22Rv1 (cell line): ENCODE measurements at regions not wholly inside any gene's neighbourhood (a gene's known extent, or its start where the extent isn't known, plus 50 kb on each side); places are given as distances from the start of the nearest gene placed in this dataset.
"Not testable (repeated sequence)": the region's sequence is repeated elsewhere in the genome, so short reads cannot be mapped to it uniquely, and the experiment has no call there.

Experiments
- H3K27ac ChIP-seq: fragments of 450-650 bp; 2 replicates; pipeline ENCODE4 v1.5.1; 2017
- ZFX ChIP-seq: fragments of 450-650 bp; IDR thresholded peaks from 2 replicates; pipeline ENCODE4 v1.6.1; 2017; ENCODE audit warnings: antibody characterized with exemption, borderline replicate concordance
- TF ChIP-seq, protein P1 (sequence below): fragments of 450-650 bp; IDR thresholded peaks from 2 replicates; pipeline ENCODE4 v1.5.1; 2017; ENCODE audit warnings: mild to moderate bottlenecking

DNA sequence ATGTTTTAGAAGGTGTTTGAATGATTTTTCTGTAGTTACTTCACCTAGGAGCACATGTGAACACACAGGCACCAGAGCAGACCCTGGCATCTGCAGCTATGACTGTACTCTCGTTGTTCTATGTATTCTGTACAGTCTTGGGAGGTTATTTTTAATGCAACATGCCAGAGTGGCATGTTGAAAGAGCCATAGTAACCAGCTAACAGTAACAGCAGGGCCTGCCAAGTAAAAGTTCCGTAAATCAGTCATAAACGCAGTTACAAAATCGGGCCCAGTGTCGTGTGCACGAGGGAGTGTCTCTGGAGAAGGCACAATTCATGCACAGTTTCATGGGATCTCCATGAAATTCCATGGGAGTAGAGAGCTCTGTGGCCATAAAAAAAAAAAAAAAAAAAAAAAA, 108.3 kb upstream of the CDK6 start:
- TF ChIP-seq, protein P1, sequence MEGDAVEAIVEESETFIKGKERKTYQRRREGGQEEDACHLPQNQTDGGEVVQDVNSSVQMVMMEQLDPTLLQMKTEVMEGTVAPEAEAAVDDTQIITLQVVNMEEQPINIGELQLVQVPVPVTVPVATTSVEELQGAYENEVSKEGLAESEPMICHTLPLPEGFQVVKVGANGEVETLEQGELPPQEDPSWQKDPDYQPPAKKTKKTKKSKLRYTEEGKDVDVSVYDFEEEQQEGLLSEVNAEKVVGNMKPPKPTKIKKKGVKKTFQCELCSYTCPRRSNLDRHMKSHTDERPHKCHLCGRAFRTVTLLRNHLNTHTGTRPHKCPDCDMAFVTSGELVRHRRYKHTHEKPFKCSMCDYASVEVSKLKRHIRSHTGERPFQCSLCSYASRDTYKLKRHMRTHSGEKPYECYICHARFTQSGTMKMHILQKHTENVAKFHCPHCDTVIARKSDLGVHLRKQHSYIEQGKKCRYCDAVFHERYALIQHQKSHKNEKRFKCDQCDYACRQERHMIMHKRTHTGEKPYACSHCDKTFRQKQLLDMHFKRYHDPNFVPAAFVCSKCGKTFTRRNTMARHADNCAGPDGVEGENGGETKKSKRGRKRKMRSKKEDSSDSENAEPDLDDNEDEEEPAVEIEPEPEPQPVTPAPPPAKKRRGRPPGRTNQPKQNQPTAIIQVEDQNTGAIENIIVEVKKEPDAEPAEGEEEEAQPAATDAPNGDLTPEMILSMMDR = no peak
- no peak for TF ChIP-seq ZFX

DNA sequence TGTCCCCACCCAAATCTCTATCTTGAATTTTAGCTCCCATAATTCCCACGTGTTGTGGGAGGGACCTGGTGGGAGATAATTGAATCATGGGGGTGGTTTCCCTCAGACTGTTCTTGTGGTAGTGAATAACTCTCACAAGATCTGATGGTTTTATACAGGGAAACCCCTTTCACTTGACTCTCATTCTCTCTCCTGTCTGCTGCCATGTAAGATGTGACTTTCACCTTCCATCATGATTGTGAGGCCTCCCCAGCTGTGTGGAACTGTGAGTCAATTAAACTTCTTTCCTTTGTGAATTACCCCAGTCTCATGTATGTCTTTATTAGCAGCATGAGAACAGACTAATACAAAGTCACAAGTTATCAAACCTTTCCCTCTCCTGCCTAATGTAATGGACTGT, 106.3 kb upstream of the CDK6 start:
- not testable (repeated sequence) for H3K27ac ChIP-seq

More for the DNA sequence above, 108.3 kb upstream of the CDK6 start:
- H3K27ac ChIP-seq = no peak overlapping the region

DNA sequence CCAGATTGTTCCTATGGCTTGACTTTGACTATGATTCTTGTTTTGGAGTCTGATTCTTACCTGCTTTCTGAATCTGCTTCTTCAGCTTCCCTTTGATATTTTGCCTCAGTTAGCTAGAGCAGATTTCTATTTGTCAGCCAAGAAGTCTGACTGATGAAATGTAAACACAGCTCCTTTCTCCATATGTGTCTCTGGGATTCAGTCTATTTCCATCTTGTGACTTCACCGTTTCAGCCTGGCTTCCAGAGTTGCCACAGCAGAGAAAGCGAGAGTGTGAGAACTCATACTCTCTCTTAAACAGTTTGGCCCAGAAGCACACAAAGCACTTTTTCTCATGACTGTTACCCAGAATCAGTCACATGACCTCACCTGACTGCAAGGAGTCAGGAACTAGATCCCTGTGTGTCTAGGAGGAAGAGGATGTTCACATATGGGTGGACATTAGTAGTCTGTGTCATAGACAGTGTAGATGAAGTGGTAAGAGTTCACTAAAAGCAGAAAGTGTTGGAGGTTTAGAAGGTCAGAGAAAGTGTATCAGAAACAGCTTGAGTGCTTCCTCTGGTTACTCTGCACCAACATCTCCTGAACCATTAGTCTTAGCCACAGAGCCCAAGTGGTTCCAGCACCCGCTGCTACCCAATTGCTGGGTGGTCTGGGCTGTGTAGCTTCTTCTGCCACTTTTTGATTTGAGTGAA, 103.4 kb upstream of the CDK6 start:
- H3K27ac ChIP-seq = no peak overlapping the region
- no peak for TF ChIP-seq ZFX
- TF ChIP-seq, protein P1 = no peak

DNA sequence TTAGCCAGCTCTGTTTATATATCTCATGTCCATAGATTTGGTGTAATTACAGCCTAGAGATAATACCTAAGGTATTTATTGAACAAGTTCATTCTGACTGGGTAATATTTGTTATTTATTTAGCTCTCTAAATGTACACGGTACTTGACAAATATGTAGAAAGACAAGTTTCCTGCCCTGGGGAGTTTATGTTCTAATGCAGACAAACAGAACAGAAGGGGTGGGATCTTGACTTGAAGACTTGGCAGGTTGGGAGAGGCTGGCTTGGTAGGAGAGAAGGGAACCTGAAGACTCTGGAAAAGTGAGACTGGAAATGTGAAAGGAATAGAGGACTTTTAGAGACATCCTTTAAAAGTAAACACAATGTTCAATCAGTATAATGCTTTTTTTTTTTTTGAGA, 97.7 kb upstream of the CDK6 start:
- TF ChIP-seq, protein P1 = no peak
- no peak for TF ChIP-seq ZFX

DNA sequence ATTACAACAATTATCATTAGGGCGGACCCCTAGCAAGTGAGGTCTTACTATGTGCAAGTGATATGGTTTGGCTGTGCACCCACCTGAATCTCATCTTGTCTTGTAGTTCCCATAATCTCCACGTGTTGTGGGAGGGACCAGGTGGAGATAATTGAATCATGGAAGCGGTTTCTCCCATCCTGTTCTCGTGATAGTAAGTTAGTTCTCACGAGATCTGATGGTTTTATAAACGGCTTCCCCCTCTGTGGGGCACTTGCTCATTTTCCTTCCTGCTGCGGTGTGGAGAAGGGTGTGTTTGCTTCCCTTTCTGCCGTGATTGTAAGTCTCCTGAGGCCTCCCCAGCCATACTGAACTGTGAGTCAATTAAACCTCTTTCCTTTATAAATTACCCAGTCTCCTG, 96.1 kb upstream of the CDK6 start:
- TF ChIP-seq ZFX = no peak
- TF ChIP-seq, protein P1 = no peak

More for the DNA sequence above, 97.7 kb upstream of the CDK6 start:
- H3K27ac ChIP-seq = no peak overlapping the region

DNA sequence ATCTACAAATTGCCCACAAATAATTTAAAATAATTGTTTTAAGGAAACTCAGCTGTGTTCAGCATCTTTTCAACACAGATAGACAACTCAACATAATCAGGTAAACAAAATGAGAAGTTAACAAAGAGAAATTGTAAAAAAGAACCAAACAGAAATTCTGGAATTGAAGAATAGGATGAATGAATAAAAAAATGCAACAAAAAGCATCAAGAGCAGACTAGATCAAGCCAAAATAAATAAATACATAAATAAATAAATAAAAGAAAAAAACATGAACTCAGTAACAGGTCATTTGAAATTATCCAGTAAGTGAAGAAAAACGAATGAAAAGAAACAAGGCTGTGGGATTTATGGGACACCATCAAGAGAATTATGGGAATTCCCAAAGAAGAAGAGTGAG, 94.0 kb upstream of the CDK6 start:
- no peak overlapping the region for H3K27ac ChIP-seq
- no peak for TF ChIP-seq ZFX
- TF ChIP-seq, protein P1 = no peak

More for the DNA sequence above, 96.1 kb upstream of the CDK6 start:
- no peak overlapping the region for H3K27ac ChIP-seq

DNA sequence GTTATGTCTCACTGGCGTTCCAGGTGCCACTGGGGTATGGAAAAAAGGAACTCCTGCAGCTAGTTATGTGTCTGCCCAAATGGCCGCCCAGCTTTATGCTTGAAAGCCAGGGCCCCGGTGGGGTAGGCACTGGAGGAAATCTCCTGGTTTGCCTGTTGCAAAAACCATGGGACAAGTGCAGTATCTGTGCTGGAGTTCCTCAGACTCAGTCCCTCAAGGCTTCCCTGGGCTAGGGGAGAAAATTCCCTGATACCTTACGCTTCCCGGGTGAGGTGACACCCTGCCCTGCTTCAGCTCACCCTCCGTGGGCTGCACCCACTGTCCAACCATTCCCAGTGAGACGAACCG, 90.3 kb upstream of the CDK6 start:
- TF ChIP-seq, protein P1 = no peak
- no peak for TF ChIP-seq ZFX
- H3K27ac ChIP-seq = no peak overlapping the region
